ENCODE measurements at regions not wholly inside any gene's neighbourhood (a gene's known extent, or its start where the extent isn't known, plus 50 kb on each side); places are given as distances from the start of the nearest gene placed in this dataset.
"Not testable (repeated sequence)": the region's sequence is repeated elsewhere in the genome, so short reads cannot be mapped to it uniquely, and the experiment has no call there.

GRCh38 chr2:145752091-145752806 is 1232.3 kb upstream of the ZEB2 start:
- peak; percentile 61 for DNase-seq

DNA sequence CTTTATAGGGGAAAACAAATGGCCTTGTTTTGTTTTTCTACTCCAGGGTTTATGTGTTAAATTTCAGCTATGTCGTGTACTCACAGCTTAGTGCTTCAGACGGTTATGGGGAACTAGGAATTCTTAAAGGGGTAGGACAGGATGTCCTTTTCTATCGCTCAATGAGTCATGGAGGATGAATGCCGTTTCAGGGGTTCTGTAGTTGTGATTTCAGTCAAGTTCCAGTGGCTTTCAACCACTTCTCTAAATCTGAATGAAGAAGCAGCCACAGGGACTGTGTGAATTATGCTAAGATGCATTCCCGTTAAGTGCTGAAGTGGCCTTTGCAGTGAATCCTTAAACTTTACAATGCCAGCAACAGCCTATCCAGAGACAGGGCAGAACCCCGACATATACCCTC is 1231.7 kb upstream of the ZEB2 start:
- peak; percentile 74 for DNase-seq

DNA sequence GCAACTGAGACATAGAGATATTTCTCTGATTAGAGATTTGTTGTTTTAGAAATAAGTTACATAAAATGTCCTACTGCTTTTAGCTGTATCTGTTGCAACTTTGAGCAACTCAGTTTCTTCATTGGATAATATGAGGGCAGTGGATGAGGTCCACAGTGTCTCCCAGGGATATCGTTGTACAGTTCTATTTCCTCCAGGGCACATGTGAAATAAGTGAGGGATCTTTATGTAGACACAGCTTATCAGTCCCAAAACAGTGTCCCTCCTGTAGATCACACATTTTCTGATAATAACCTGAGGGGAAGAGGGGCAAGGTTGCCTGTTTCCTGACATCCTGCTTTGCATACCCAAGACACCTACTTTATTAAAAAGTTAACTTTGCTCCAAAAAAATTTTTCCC is 1231.2 kb upstream of the ZEB2 start:
- DNase-seq: no peak

DNA sequence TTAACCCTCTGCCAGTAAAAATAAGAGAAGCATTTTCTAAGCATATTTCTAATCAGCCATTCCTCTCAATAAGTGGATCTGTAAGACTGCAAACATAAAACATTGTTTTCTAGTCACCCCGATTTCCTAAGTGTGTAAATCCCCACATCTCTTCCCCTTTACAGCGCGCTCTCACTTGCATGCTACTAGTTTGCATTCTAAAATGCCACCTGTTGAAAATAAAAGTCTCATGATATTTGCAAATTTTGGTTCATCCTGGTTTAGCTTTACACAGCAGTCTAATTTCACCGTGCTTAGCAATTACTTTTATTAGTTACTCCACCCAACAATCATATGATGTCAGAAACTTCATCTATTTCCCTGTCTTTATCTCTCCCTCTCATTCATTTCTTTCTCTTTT is 1230.7 kb upstream of the ZEB2 start:
- DNase-seq: no peak

DNA sequence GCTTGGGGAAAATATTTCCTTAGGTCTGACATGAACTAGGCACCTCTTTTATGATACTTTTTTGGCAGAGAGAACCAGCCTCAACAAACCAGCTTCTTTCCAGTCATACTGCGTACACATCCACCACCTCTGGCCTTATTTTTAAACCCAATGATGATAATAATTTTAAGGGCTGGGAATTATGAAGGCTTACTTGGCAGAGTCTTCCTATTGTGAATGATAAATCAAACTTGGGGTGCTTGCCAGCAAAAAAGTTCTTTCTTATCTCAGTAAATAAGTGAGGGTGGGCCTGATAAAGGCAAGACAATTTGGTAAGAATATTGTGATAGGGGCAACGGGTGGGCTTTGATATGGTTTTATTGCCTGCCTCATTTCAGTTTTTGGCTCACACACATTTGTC is 1230.2 kb upstream of the ZEB2 start:
- no peak for DNase-seq

- no peak for DNase-seq
Measured at GRCh38 chr2:145749556-145749955, 1229.6 kb upstream of the ZEB2 start.

DNA sequence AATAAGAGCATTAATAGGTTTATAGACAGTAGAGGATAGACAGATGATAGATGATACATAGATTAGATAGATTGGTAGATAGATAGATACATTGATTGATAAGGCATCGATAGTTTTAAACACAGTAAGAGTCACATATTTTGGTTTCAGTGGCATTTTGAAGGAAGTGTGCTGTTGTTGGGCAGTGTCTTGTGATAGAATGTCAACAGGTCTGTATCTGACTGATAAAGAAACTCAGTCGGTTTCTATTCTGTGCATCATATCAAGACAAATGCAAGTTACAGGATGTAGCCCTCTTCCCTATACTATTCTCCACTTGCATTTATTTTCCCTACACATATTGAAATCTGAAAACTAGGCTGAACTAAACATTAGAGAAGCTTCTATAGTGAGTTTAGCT is 1229.0 kb upstream of the ZEB2 start:
- no peak for DNase-seq

GRCh38 chr2:145747715-145748114 is 1227.8 kb upstream of the ZEB2 start:
- no peak for DNase-seq

DNA sequence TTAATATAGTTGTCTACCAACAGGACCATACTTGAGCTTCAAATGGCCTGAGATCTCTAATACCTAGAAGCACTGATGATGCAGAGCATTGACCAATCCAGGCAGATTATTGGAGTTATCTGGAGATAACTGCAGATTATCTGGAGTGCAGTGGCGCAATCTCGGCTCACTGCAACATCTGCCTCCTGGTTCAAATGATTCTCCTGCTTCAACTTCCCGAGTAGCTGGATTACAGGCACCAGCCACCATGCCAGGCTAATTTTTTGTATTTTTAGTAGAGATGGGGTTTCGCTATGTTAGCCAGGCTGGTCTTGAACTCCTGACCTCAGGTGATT is 1225.4 kb upstream of the ZEB2 start:
- DNase-seq: not testable (repeated sequence)

GRCh38 chr2:145744541-145745386 is 1224.8 kb upstream of the ZEB2 start:
- DNase-seq: no peak

DNA sequence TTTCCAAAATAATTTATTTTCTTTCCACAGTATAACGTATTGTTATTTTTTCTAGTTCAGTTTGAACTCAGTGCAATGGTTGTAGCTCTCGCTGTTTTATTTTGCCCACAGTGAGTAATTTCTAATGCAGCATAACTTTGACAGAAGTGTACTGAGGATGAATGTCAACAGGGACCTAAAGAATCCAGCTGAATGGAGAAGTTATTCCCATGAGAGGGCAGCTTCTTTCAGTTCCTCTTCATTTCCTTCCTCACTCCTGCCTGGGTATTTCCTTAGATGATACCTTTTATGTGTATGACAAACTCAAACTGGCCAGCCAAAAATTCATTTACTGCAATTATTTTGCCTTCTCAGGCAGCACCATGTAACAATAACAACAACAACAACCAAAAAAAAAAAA is 1223.1 kb upstream of the ZEB2 start:
- no peak for DNase-seq

- no peak for DNase-seq
Measured at GRCh38 chr2:145741636-145742035, 1221.7 kb upstream of the ZEB2 start.

DNA sequence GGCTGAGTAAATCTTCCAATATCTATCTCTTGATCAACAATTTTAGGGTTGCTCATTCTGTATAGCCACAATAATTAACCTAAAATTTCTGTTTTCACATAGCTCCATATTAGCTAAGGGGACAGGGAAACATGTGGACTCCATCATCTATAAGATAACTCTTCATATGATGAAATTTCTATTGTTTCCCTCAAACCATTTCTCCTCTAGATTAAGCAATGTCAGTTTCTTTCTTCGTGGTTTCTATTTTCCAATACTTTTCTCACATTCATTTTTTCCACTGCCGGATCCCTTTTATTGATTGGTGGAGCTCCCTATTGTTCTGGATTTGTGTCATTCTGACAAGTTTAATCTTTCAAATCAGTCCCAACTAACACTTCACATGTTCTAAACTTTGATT is 1221.3 kb upstream of the ZEB2 start:
- no peak for DNase-seq

DNA sequence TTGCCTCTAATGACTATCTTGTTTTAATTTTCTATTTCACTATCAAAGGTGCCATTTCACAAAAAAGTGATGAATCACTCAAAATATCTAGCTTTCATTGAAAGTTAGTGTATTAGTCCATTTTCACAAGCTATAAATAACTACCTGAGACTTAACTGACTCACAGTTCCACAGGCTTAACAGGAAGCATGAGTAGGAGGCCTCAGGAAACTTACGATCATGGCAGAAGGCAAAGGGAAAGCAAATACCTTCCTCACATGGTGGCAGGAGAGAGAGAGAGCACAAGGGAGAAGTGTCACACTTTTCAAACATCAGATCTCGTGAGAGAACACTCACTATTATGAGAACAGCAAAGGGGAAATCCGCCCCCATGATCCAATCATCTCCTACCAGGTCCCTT is 1220.4 kb upstream of the ZEB2 start:
- DNase-seq: no peak

GRCh38 chr2:145739681-145740080 is 1219.8 kb upstream of the ZEB2 start:
- DNase-seq: no peak

DNA sequence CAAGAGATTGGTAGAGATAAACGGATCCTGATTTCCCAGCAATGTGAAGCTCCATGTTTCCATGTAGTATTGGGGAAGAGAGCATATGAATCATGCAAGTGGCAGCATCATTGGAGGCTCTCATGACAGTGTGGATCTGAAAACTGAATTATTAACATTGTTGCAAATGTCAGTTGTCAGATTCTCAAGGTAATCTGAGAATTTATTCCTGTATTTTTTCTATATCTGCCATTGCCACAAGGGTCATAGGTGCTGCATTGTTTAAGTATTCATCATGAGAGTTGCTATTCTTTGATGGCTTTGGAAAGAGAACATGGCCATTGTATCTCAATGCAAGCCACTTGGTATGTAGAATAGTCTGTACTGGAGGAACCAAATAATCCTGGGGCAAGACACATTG is 1217.0 kb upstream of the ZEB2 start:
- DNase-seq: no peak

DNA sequence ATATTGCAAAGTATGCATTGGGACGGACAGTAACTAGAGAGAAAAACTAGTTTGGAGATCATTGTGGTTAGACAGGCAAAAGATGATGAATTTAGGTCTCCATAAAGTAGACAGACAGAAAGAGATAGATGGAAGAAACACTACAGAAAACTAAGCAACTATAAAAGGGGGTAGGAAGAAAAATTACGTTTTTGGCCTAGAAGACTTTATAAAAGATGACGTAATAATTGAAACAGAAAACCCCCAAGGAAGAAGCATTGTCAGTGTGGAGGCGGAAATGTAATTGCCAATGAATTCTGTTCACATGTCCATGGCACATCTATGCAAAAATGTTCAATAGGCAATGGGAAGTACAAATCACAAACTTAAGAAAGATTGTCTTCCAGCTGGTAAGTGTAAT is 1211.5 kb upstream of the ZEB2 start:
- DNase-seq: no peak

- no peak for DNase-seq
Measured at GRCh38 chr2:145729993-145730770, 1210.3 kb upstream of the ZEB2 start.

- no peak for DNase-seq
Measured at GRCh38 chr2:145729481-145729880, 1209.6 kb upstream of the ZEB2 start.

DNA sequence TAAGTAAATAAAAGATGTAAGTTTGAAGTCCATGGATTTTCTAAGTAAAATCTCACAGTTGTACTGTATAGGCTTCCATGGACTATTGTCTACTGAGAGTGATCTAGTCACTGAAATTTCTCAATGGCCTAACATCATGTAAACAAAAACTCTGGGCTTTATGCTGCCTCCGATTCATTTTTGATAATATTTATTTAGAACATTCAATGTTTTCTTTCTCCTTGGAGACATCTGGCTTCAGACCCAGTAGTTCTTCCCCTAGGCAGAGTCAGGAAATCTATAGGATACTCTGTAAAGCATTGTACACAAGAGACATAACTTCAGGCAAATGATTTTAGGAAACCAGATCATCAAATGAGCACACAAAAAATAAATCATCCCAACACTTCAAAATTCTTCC is 1208.6 kb upstream of the ZEB2 start:
- no peak for DNase-seq

GRCh38 chr2:145725876-145726275 is 1206.0 kb upstream of the ZEB2 start:
- DNase-seq: no peak

DNA sequence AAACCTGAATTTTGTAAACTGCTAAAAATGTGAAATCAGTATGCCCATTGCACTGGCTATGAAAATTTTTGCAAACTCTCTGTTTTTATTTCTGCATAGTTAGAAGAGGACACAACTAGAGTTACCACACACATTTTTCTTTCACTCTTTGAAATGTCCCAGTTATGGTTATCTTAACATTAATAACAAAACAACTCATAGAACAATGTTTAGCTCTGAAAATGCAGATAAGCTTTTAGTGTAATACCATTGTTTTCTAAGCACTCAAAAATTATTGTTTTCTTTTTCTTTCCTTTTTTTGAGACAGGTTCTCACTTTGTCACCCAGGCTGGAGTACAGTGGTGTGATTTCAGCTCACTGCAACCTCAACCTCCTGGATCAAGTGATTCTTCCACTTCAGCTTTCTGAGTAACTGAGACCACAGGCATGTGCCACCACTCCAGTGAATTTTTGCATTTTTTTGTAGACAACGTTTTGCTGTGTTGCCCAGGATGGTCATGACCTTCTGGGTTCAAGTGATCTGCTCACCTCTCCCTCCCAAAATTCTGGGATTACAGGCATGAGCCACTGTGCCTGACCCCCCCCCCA is 1204.5 kb upstream of the ZEB2 start:
- DNase-seq: no peak

DNA sequence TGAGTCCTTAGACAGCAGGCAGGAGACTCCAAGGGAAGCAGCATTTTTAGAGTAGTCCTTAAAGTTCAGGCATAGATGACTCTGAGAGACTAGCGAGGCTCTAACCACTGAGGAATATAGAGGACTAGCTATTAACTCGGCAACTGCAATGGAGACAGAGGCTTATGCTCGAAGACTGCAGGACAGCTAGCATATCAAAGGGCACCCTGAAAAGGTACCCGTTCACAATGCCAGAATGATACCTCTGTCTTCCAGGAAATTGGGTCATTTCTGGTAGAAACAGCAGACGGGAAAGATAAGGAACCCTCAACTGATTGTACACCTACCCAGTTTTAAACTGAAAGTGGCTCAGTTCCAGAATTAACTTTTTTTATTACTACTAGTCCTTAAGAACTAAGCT is 1204.0 kb upstream of the ZEB2 start:
- DNase-seq: no peak

- no peak for DNase-seq
Measured at GRCh38 chr2:145721681-145722080, 1201.8 kb upstream of the ZEB2 start.

Data from islet precursor cell (in vitro differentiated cells).